GM19467 (cell line): ENCODE measurements at regions not wholly inside any gene's neighbourhood (a gene's known extent, or its start where the extent isn't known, plus 50 kb on each side); places are given as distances from the start of the nearest gene placed in this dataset.

Source experiments
- ATAC-seq: cut with Tn5 transposase; IDR thresholded peaks from one replicate; pipeline ENCODE4 v1.9.1; 2021; ENCODE audit warnings: mild to moderate bottlenecking, moderate library complexity; ENCODE audit not compliant: unreplicated experiment

- no peak for ATAC-seq
Measured at GRCh38 chr22:48786679-48786996, 1041.0 kb downstream of the BRD1 start.

DNA sequence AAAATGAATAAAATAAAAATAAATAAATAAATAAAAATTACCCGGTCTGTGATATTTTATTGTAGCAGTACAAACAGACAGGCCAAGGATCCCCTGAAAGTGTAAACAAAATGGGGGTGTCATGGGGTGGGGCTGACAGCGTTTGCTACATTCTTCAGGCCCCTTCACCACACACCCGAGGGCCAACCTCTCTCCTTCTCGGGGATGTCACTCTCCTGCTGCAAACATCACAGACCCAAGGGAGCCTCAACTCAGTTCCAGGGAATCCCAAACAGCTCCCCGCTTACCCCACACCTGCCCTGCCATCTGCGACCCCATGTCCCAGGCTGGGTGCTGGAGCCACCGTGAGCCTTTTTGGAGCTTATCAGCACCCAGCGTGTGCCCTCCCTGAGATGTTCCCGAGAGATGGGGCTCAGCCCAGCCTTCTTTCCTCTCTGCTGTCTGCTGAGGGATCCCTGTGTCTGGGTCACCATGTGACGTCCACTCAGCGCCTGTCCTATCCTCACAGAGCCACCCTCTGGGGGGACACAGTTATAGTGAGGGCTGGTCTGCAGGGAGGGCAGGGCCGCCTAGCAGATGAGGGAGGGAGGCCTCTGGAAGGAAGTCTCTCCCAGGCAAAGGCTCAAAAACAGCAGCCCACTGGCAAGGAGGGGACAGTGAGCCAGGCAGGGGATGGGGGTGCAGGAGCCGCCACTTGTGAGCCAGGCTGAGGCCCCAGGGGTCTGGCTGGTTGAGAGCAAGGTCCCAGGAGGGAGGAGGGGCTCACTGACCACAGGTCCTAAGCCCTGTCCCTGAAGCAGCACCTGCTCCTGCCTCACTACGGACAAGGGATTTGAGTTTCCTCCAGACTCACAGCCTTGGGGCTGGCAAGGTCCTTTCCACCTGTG is 1041.6 kb downstream of the BRD1 start:
- ATAC-seq = no peak

GRCh38 chr22:48784701-48785503 is 1042.8 kb downstream of the BRD1 start:
- ATAC-seq = no peak

GRCh38 chr22:48783821-48784266 is 1043.8 kb downstream of the BRD1 start:
- no peak for ATAC-seq

DNA sequence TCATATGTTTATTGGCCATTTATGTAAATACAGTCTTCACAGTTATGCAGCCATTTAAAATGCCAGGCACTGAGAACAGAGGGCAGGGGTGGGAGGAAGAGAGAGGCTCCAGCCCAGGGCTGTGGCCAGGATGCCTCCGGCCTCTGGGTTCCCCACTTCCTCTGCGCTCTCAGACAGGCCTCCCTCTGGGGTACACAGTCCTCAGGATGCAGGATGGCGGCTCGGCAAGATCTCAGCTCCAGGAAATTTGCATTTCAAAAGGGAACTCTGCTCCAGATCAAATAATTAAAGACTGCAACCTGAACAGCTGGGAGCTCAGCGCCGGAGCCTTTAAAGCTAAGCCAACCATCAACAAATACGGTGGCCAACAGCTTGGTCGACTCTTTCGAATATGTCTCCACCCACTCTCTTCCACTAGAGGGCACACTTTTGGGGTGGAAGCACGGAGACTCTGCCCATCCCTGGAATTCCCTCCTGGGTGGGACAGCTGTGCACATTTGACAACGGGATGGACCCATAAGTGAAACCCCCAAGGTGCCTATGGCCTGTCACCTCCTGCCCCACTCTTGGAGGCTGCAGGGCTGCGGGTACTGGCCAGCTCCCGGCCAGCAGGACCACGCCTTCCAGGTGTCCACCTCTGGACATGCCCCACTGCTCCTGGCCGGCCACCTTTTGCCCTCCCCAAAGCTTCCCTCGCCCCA is 1044.7 kb downstream of the BRD1 start:
- no peak for ATAC-seq

DNA sequence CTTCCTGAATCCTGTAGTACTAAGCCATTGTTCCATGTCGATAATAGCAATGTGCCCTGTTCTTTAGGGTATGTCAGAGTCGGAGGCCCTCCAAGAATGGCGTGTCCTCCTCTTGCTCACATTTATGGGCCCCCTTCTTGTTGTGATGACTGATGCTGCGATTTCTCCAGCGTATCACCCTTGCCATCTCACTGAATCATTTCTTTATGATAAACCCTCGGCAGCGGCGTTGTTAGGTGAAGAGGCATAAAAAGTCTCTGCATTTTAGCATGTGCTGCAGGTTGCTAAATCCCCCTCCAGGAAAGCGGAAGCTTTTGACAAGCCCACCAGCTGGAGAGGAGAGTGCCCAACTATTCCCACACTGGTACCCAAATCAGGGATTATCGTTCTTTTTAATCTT is 1045.3 kb downstream of the BRD1 start:
- ATAC-seq = no peak

GRCh38 chr22:48781868-48782267 is 1045.8 kb downstream of the BRD1 start:
- no peak for ATAC-seq

GRCh38 chr22:48781391-48781790 is 1046.3 kb downstream of the BRD1 start:
- ATAC-seq = no peak

- ATAC-seq = no peak
Measured at GRCh38 chr22:48780597-48781277, 1046.9 kb downstream of the BRD1 start.

DNA sequence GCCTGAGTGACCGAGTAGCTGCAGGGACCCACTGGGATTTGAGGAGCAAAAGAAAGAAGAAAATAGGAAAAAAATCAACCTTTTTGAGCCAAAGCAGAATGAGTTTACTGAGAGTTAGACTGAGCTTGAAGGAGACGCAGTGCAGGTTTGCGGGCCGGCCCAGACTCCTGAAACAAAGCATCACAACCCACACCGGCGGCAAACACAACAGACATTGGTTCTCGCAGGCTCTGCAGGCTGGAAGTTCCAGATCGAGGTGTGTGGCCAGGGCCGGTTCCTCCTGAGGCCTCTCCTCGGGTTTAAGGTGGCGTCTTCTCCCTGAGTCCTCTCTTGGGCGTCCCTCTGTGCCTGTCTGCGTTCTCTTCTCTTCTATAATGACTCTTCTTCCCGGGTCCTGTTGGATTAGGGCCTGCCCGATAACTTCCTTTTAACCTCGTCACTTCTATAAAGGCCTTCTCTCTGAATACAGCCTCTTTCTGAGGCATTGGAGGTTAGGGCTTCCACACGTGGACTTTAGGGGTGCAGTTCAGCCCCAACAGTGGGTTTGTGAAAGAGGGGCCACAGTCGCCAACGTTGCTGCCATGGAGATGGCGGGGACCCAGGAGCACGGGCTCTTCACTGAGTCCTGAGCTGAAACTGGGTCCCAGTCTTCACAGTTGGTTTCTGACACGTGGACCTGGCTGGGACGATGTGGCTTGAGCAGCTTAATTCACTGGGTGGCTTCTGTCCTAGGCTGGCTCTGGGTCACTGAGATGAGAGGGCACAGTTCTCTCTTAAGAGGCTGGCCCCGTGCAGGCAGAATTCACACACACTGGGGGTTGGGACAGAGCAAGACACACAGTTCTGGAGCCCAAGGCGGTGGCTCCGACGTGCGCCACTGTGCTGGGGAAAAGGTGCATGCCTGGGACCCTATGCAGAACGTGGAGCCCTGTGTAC is 1047.7 kb downstream of the BRD1 start:
- ATAC-seq = no peak

- ATAC-seq = no peak
Measured at GRCh38 chr22:48779211-48779643, 1048.4 kb downstream of the BRD1 start.

- ATAC-seq = no peak
Measured at GRCh38 chr22:48778308-48779195, 1049.1 kb downstream of the BRD1 start.

- no peak for ATAC-seq
Measured at GRCh38 chr22:48772286-48772907, 1055.3 kb downstream of the BRD1 start.

- ATAC-seq = no peak
Measured at GRCh38 chr22:48765595-48765994, 1062.1 kb downstream of the BRD1 start.

DNA sequence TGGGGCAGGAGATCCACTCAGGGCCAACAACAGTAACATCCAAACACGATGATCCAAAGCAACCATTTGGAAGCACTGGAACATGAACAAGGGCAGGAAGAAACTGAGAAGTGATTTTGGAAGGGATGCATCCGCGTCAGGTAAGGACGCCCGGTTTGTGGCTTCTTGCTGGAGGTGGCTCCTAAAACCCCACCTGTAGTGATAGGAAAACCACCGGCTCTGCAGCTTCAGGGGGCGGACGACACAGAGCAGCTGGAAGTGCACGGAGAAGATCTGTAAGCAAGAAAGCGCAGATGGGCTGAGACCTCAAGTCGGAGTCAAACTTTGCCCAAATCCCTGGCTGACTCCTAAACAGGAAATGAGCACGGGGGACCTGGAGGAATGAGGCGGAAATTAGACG is 1066.1 kb downstream of the BRD1 start:
- no peak for ATAC-seq

- no peak for ATAC-seq
Measured at GRCh38 chr22:48760481-48761390, 1066.9 kb downstream of the BRD1 start.
